Omental fat pad (tissue), 3 donors: ENCODE measurements at regions not wholly inside any gene's neighbourhood (a gene's known extent, or its start where the extent isn't known, plus 50 kb on each side); places are given as distances from the start of the nearest gene placed in this dataset.

Experiments
- ATAC-seq: fragments of 150-250 bp; one replicate; pipeline ENCODE4 v1.9.1; 2016; ENCODE audit warnings: mild to moderate bottlenecking, moderate library complexity; ENCODE audit not compliant: low FRiP score
- DNase-seq: peaks from one replicate; pipeline ENCODE4 v3.0.0-alpha.2; 2019; ENCODE audit warnings: low spot score
- CTCF ChIP-seq, 3 donors: fragments of 450-650 bp; IDR thresholded peaks; one replicate each; pipeline ENCODE4 v1.5.1; 2016 to 2017; ENCODE audit warnings: antibody characterized with exemption in 3 of 3, mild to moderate bottlenecking in 3 of 3, moderate library complexity in 2 of 3

- no peak for TF ChIP-seq CTCF (IDR thresholded peaks at IDR 0.05)
- ATAC-seq (no peak), DNase-seq (no peak)
Observed at GRCh38 chr14:84874436-84874835, 655.5 kb upstream of the FLRT2 start.

- no peak for ATAC-seq
Observed at GRCh38 chr14:84877061-84877460, 652.9 kb upstream of the FLRT2 start.

GRCh38 chr14:84882830-84883229 lies 647.1 kb upstream of the FLRT2 start:
- DNase-seq (no peak), ATAC-seq (no peak)
- no peak for TF ChIP-seq CTCF (IDR thresholded peaks at IDR 0.05)

More at GRCh38 chr14:84877061-84877460, 652.9 kb upstream of the FLRT2 start:
- DNase-seq, result no peak
- no peak for TF ChIP-seq CTCF (IDR thresholded peaks at IDR 0.05)

GRCh38 chr14:84885061-84885460 lies 644.9 kb upstream of the FLRT2 start:
- no peak for ATAC-seq
- no peak for DNase-seq
- no peak for TF ChIP-seq CTCF (IDR thresholded peaks at IDR 0.05)

- ATAC-seq (no peak), DNase-seq (no peak)
- no peak for TF ChIP-seq CTCF (IDR thresholded peaks at IDR 0.05)
Observed at GRCh38 chr14:84891404-84891803, 638.5 kb upstream of the FLRT2 start.

GRCh38 chr14:84894254-84894653 lies 635.7 kb upstream of the FLRT2 start:
- TF ChIP-seq CTCF (IDR thresholded peaks at IDR 0.05), result no peak

GRCh38 chr14:84922370-84922769 lies 607.6 kb upstream of the FLRT2 start:
- ATAC-seq (no peak), DNase-seq (no peak)
- no peak for TF ChIP-seq CTCF (IDR thresholded peaks at IDR 0.05)

More at GRCh38 chr14:84894254-84894653, 635.7 kb upstream of the FLRT2 start:
- ATAC-seq (no peak), DNase-seq (no peak)
